ENCODE measurements at regions not wholly inside any gene's neighbourhood (a gene's known extent, or its start where the extent isn't known, plus 50 kb on each side); places are given as distances from the start of the nearest gene placed in this dataset.

DNA sequence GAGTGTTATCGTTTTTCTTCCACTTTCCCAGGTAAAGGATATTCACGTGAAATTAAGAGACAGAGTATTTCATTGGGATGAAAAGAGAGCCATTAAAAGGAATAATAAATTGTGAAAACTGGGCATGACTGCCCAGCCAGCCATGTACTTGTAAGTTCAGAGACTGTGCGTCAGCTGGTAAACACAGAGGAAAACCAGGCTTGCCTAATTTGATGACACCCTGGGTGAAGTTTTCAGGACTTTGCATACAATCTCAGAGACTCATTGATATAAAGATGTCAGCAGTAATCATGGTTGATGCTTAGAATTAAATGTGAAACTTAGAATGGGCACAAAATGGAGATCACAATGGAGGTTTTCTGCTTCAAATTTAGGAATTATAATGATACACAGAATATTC lies 153.5 kb upstream of the ZEB2 start (continued):
- TF ChIP-seq REST (IDR thresholded peaks at IDR 0.05; ENCODE audit: unreplicated experiment) (no peak), EZH2 (IDR thresholded peaks at IDR 0.05; ENCODE audit: low read depth, unreplicated experiment) (no peak)
- TF ChIP-seq, protein P1, sequence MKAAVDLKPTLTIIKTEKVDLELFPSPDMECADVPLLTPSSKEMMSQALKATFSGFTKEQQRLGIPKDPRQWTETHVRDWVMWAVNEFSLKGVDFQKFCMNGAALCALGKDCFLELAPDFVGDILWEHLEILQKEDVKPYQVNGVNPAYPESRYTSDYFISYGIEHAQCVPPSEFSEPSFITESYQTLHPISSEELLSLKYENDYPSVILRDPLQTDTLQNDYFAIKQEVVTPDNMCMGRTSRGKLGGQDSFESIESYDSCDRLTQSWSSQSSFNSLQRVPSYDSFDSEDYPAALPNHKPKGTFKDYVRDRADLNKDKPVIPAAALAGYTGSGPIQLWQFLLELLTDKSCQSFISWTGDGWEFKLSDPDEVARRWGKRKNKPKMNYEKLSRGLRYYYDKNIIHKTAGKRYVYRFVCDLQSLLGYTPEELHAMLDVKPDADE (IDR thresholded peaks at IDR 0.05): no peak
- TF ChIP-seq, protein P2, sequence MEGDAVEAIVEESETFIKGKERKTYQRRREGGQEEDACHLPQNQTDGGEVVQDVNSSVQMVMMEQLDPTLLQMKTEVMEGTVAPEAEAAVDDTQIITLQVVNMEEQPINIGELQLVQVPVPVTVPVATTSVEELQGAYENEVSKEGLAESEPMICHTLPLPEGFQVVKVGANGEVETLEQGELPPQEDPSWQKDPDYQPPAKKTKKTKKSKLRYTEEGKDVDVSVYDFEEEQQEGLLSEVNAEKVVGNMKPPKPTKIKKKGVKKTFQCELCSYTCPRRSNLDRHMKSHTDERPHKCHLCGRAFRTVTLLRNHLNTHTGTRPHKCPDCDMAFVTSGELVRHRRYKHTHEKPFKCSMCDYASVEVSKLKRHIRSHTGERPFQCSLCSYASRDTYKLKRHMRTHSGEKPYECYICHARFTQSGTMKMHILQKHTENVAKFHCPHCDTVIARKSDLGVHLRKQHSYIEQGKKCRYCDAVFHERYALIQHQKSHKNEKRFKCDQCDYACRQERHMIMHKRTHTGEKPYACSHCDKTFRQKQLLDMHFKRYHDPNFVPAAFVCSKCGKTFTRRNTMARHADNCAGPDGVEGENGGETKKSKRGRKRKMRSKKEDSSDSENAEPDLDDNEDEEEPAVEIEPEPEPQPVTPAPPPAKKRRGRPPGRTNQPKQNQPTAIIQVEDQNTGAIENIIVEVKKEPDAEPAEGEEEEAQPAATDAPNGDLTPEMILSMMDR (conservative IDR thresholded peaks at IDR 0.05; ENCODE audit: low read depth in 2 of 2): no peak

- no peak for ATAC-seq
- Histone ChIP-seq H3K27me3 (ENCODE audit: insufficient read depth) (no peaks in the 10 kb centered on the region), H3K27ac (ENCODE audit: low read depth) (no peak overlapping the region), H3K9me2 (ENCODE audit: insufficient read depth) (0 out of 2 replicates have a peak, but pooled peaks cover 6% of the 10 kb centered on the region), H4K20me1 (replicated peaks; ENCODE audit: insufficient read depth) (no peaks in the 10 kb centered on the region), H3K4me3 (no peak overlapping the region), H3F3A (replicated peaks; ENCODE audit: low read depth) (no peaks in the 10 kb centered on the region), H3K36me3 (ENCODE audit: insufficient read depth) (no peaks in the 10 kb centered on the region), H3K4me1 (ENCODE audit: insufficient read depth) (no peaks in the 10 kb centered on the region), H3K4me2 (no peak overlapping the region), H3K79me2 (replicated peaks; ENCODE audit: insufficient read depth) (no peaks in the 10 kb centered on the region), H2AFZ (0 out of 2 replicates have a peak overlapping the region, but pooled peaks have one; percentile 57)
- TF ChIP-seq ZNF331 (CRISPR knock-in tag; IDR thresholded peaks at IDR 0.05; ENCODE audit: low read depth) (no peak), EZH2phosphoT487 (IDR thresholded peaks at IDR 0.05; ENCODE audit: unreplicated experiment) (no peak), ZNF114 (CRISPR knock-in tag; IDR thresholded peaks at IDR 0.05) (no peak)
- DNase-seq (ENCODE audit: low spot score): no peak
- H3K27me3 Mint-ChIP-seq (ENCODE audit: insufficient read depth, low read depth, poor library complexity): peaks cover 4% of the 10 kb centered on the region
- H3K36me3 Mint-ChIP-seq (ENCODE audit: low read depth): no peaks in the 10 kb centered on the region
- no peak overlapping the region for H3K4me3 Mint-ChIP-seq
- peaks cover 11% of the 10 kb centered on the region; the same call in 2 of the 3 replicates for H3K4me1 Mint-ChIP-seq
- no peaks in the 10 kb centered on the region; the same call in 2 of the 3 replicates for H3K9me3 Mint-ChIP-seq
- no peak overlapping the region for H3K27ac Mint-ChIP-seq
Measured at GRCh38 chr2:144671695-144672455, 152.0 kb upstream of the ZEB2 start.

Measured in GM23338 (cell line).